HG02678 (cell line): ENCODE measurements at regions not wholly inside any gene's neighbourhood (a gene's known extent, or its start where the extent isn't known, plus 50 kb on each side); places are given as distances from the start of the nearest gene placed in this dataset.

Experiments used
- ATAC-seq: cut with Tn5 transposase; IDR thresholded peaks from one replicate; pipeline ENCODE4 v1.9.1; 2021; ENCODE audit warnings: mild to moderate bottlenecking, moderate library complexity; ENCODE audit not compliant: unreplicated experiment

- no peak for ATAC-seq
These were observed 53.7 kb upstream of the WSB1 start for GRCh38 chr17:27240086-27240801.

- ATAC-seq: no peak
These were observed 53.1 kb upstream of the WSB1 start for GRCh38 chr17:27240802-27241155.

- ATAC-seq: peak; percentile 50
These were observed 52.5 kb upstream of the WSB1 start for GRCh38 chr17:27241346-27241946.

- ATAC-seq: no peak
These were observed 51.0 kb upstream of the WSB1 start for GRCh38 chr17:27242951-27243350.

- no peak for ATAC-seq
These were observed 49.9 kb upstream of the WSB1 start for GRCh38 chr17:27244011-27244410.
